Stimulated activated CD8-positive, alpha-beta memory T cell treated with anti-CD3 and anti-CD28 coated beads, Interleukin-12 subunit alpha, Interleukin-12 subunit beta, amount 100 ng/mL, for 24 hours (primary cell): ENCODE measurements at regions not wholly inside any gene's neighbourhood (a gene's known extent, or its start where the extent isn't known, plus 50 kb on each side); places are given as distances from the start of the nearest gene placed in this dataset.
"Not testable (repeated sequence)": the region's sequence is repeated elsewhere in the genome, so short reads cannot be mapped to it uniquely, and the experiment has no call there.

ENCODE experiments used
- DNase-seq: peaks from one replicate; pipeline ENCODE4 v3.0.0-alpha.2; 2020; ENCODE audit errors: extremely low read depth

GRCh38 chr2:14424478-14425390 lies 207.8 kb upstream of the LRATD1 start:
- no peak for DNase-seq

- DNase-seq, result no peak
Measured at GRCh38 chr2:14425869-14426268, 206.6 kb upstream of the LRATD1 start.

- no peak for DNase-seq
Measured at GRCh38 chr2:14428056-14428455, 204.5 kb upstream of the LRATD1 start.

GRCh38 chr2:14433946-14434495 lies 198.5 kb upstream of the LRATD1 start:
- no peak for DNase-seq

GRCh38 chr2:14445670-14446069 lies 186.8 kb upstream of the LRATD1 start:
- no peak for DNase-seq

- DNase-seq, result no peak
Measured at GRCh38 chr2:14448340-14448739, 184.2 kb upstream of the LRATD1 start.

GRCh38 chr2:14451312-14451711 lies 181.2 kb upstream of the LRATD1 start:
- DNase-seq, result no peak

GRCh38 chr2:14454202-14454601 lies 178.3 kb upstream of the LRATD1 start:
- DNase-seq, result no peak

- no peak for DNase-seq
Measured at GRCh38 chr2:14459786-14460325, 172.7 kb upstream of the LRATD1 start.

GRCh38 chr2:14475994-14476393 lies 156.5 kb upstream of the LRATD1 start:
- DNase-seq, result no peak

- DNase-seq, result no peak
Measured at GRCh38 chr2:14479486-14479885, 153.0 kb upstream of the LRATD1 start.

GRCh38 chr2:14480120-14480519 lies 152.4 kb upstream of the LRATD1 start:
- no peak for DNase-seq

- no peak for DNase-seq
Measured at GRCh38 chr2:14480906-14481305, 151.6 kb upstream of the LRATD1 start.

GRCh38 chr2:14492920-14493503 lies 139.5 kb upstream of the LRATD1 start:
- DNase-seq, result no peak

- no peak for DNase-seq
Measured at GRCh38 chr2:14494759-14495158, 137.8 kb upstream of the LRATD1 start.

GRCh38 chr2:14501061-14501460 lies 131.5 kb upstream of the LRATD1 start:
- no peak for DNase-seq

GRCh38 chr2:14506955-14507354 lies 125.6 kb upstream of the LRATD1 start:
- not testable (repeated sequence) for DNase-seq

- no peak for DNase-seq
Measured at GRCh38 chr2:14511541-14511940, 121.0 kb upstream of the LRATD1 start.

GRCh38 chr2:14513903-14514302 lies 118.6 kb upstream of the LRATD1 start:
- no peak for DNase-seq

GRCh38 chr2:14516844-14517243 lies 115.7 kb upstream of the LRATD1 start:
- no peak for DNase-seq

GRCh38 chr2:14517731-14518130 lies 114.8 kb upstream of the LRATD1 start:
- no peak for DNase-seq

GRCh38 chr2:14520385-14520945 lies 112.1 kb upstream of the LRATD1 start:
- no peak for DNase-seq
